Loucy (cell line): ENCODE measurements at regions not wholly inside any gene's neighbourhood (a gene's known extent, or its start where the extent isn't known, plus 50 kb on each side); places are given as distances from the start of the nearest gene placed in this dataset.
"Not testable (repeated sequence)": the region's sequence is repeated elsewhere in the genome, so short reads cannot be mapped to it uniquely, and the experiment has no call there.

ENCODE experiments used
- H2AFZ ChIP-seq: fragments of 200-600 bp; sonication (generic); 2 replicates; pipeline ENCODE4 v1.6.0; 2016; ENCODE audit warnings: antibody characterized with exemption, mild to moderate bottlenecking, low read length, moderate library complexity
- H3F3A ChIP-seq: fragments of 200-600 bp; 2 replicates; pipeline ENCODE4 v1.6.0; 2016; ENCODE audit warnings: antibody characterized with exemption, low read depth, mild to moderate bottlenecking
- H3K27me3 ChIP-seq: fragments of 200-600 bp; sonication (generic); 2 replicates; pipeline ENCODE4 v1.6.1; 2014; ENCODE audit warnings: low read length, mild to moderate bottlenecking; ENCODE audit not compliant: insufficient read depth, poor library complexity, severe bottlenecking
- H3K36me3 ChIP-seq: fragments of 200-600 bp; sonication (generic); 2 replicates; pipeline ENCODE4 v1.6.1; 2016; ENCODE audit warnings: low read length; ENCODE audit not compliant: insufficient read depth
- H3K4me1 ChIP-seq: fragments of 200-600 bp; sonication (generic); 2 replicates; pipeline ENCODE4 v1.5.1; 2014; ENCODE audit warnings: low read length, mild to moderate bottlenecking; ENCODE audit not compliant: insufficient read depth, poor library complexity, severe bottlenecking
- H3K4me2 ChIP-seq: fragments of 200-600 bp; sonication (generic); 2 replicates; pipeline ENCODE4 v1.6.0; 2014; ENCODE audit warnings: antibody characterized with exemption, low read length, low read depth, mild to moderate bottlenecking; ENCODE audit not compliant: poor library complexity, severe bottlenecking
- H3K4me3 ChIP-seq: fragments of 200-600 bp; sonication (generic); 2 replicates; pipeline ENCODE4 v1.5.1; 2014; ENCODE audit warnings: low read length, mild to moderate bottlenecking, mixed read lengths; ENCODE audit not compliant: poor library complexity, severe bottlenecking
- H3K79me2 ChIP-seq: fragments of 200-600 bp; sonication (generic); 2 replicates; pipeline ENCODE4 v1.6.1; 2014; ENCODE audit warnings: low read length; ENCODE audit not compliant: insufficient read depth
- H3K9ac ChIP-seq: fragments of 200-600 bp; sonication (generic); 2 replicates; pipeline ENCODE4 v1.6.0; 2014; ENCODE audit warnings: mild to moderate bottlenecking, low read depth, low read length, moderate library complexity; ENCODE audit not compliant: poor library complexity, severe bottlenecking
- H3K9me2 ChIP-seq: fragments of 200-600 bp; sonication (generic); replicated peaks from 2 replicates; pipeline ENCODE4 v1.6.1; 2016; ENCODE audit warnings: low read depth, low read length, mixed read lengths
- H3K9me3 ChIP-seq: fragments of 200-600 bp; sonication (generic); 2 replicates; pipeline ENCODE4 v1.6.1; 2014; ENCODE audit warnings: mild to moderate bottlenecking, antibody characterized with exemption, low read length, low read depth; ENCODE audit not compliant: insufficient read depth
- H4K20me1 ChIP-seq: fragments of 200-600 bp; sonication (generic); 2 replicates; pipeline ENCODE4 v1.6.0; 2014; ENCODE audit warnings: antibody characterized with exemption, low read length, mild to moderate bottlenecking; ENCODE audit not compliant: insufficient read depth, poor library complexity, severe bottlenecking
- CTCF ChIP-seq: fragments of 200-600 bp; sonication (generic); conservative IDR thresholded peaks from 2 replicates; pipeline ENCODE4 v1.5.1; 2014; ENCODE audit warnings: mild to moderate bottlenecking, antibody characterized with exemption, low read length
- EZH2phosphoT487 ChIP-seq: fragments of 200-600 bp; IDR thresholded peaks from 2 replicates; pipeline ENCODE4 v1.6.1; 2018; ENCODE audit warnings: antibody characterized with exemption, mild to moderate bottlenecking, moderate library complexity, borderline replicate concordance

GRCh38 chr10:21285742-21286331 lies 239.6 kb downstream of the SKIDA1 start:
- Histone ChIP-seq H4K20me1 (no peaks in the 10 kb centered on the region), H2AFZ (no peak overlapping the region), H3K27me3 (no peaks in the 10 kb centered on the region), H3K4me2 (no peak overlapping the region), H3K9me2 (no peaks in the 10 kb centered on the region), H3K36me3 (no peaks in the 10 kb centered on the region), H3K9me3 (no peaks in the 10 kb centered on the region), H3K9ac (no peak overlapping the region), H3K4me1 (no peaks in the 10 kb centered on the region), H3F3A (no peaks in the 10 kb centered on the region), H3K4me3 (no peak overlapping the region), H3K79me2 (no peaks in the 10 kb centered on the region)
- TF ChIP-seq EZH2phosphoT487 (no peak), CTCF (no peak)

GRCh38 chr10:21285207-21285606 lies 240.3 kb downstream of the SKIDA1 start:
- TF ChIP-seq CTCF (no peak), EZH2phosphoT487 (no peak)
- Histone ChIP-seq H3K4me1 (no peaks in the 10 kb centered on the region), H3F3A (no peaks in the 10 kb centered on the region), H3K4me3 (no peak overlapping the region), H4K20me1 (no peaks in the 10 kb centered on the region), H3K79me2 (no peaks in the 10 kb centered on the region), H3K36me3 (no peaks in the 10 kb centered on the region), H2AFZ (no peak overlapping the region), H3K4me2 (no peak overlapping the region), H3K9me3 (no peaks in the 10 kb centered on the region), H3K27me3 (no peaks in the 10 kb centered on the region), H3K9me2 (no peaks in the 10 kb centered on the region), H3K9ac (no peak overlapping the region)

- Histone ChIP-seq H3K36me3 (no peaks in the 10 kb centered on the region), H3K27me3 (no peaks in the 10 kb centered on the region), H2AFZ (no peak overlapping the region), H3K79me2 (no peaks in the 10 kb centered on the region), H3F3A (no peaks in the 10 kb centered on the region), H3K9me2 (no peaks in the 10 kb centered on the region), H3K4me2 (no peak overlapping the region), H3K4me3 (no peak overlapping the region), H4K20me1 (no peaks in the 10 kb centered on the region), H3K9ac (no peak overlapping the region), H3K9me3 (no peaks in the 10 kb centered on the region), H3K4me1 (no peaks in the 10 kb centered on the region)
- TF ChIP-seq EZH2phosphoT487 (no peak), CTCF (no peak)
Measured at GRCh38 chr10:21284301-21284700, 241.2 kb downstream of the SKIDA1 start.

GRCh38 chr10:21283053-21283452 lies 242.4 kb downstream of the SKIDA1 start:
- not testable (repeated sequence) for H2AFZ ChIP-seq, H3K4me1 ChIP-seq, H3K36me3 ChIP-seq, H3K9ac ChIP-seq, H3K9me3 ChIP-seq, H3K27me3 ChIP-seq, H3K79me2 ChIP-seq, H4K20me1 ChIP-seq, H3F3A ChIP-seq, H3K4me2 ChIP-seq, H3K4me3 ChIP-seq, H3K9me2 ChIP-seq
